NCI-H2196 (cell line): ENCODE measurements at regions not wholly inside any gene's neighbourhood (a gene's known extent, or its start where the extent isn't known, plus 50 kb on each side); places are given as distances from the start of the nearest gene placed in this dataset.
"Not testable (repeated sequence)": the region's sequence is repeated elsewhere in the genome, so short reads cannot be mapped to it uniquely, and the experiment has no call there.

Experiments
- DNase-seq: peaks from one replicate; lab custom pipeline; 2025; ENCODE audit not compliant: unreplicated experiment; lab: John Stamatoyannopoulos, UW

DNA sequence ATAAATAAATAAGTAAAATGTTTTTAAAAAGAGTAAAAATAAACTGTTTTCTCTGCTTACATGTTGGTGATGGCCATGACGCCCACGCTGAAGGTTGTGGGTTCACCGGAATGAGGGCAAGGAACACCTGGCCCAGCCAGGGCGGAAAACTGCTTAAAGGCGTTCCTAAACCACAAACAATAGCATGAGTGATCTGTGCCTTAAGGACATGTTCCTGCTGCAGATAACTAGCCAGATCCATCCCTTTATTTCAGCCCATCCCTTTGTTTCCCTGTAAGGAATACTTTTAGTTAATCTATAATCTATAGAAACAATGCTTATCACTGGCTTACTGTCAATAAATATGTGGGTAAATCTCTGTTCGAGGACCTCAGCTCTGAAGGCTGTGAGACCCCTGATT lies 63.3 kb upstream of the CEP78 start:
- not testable (repeated sequence) for DNase-seq

- DNase-seq, result no peak
These were observed 64.2 kb upstream of the CEP78 start for GRCh38 chr9:78171651-78172050.

DNA sequence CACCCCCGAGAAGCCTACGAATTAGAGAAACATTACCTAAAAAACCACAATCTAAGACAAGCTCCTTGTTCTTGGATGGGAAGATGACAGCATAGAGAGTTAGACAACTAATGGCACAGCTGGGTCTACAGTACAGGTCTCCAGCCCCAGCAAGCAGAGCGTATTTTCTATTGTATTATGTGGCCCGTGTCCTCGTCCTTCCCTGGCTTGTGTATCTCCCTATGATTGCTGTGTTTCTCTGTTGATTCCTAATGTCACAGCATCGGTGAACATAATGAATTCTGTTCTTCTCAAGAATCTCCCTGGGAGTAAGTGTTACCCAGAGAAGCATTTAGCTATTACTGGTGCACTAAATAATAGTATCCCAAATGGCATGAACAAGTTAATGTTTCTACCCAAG lies 66.8 kb upstream of the CEP78 start:
- no peak for DNase-seq

- DNase-seq, result peak; percentile 63
These were observed 68.5 kb upstream of the CEP78 start for GRCh38 chr9:78167356-78167755.

DNA sequence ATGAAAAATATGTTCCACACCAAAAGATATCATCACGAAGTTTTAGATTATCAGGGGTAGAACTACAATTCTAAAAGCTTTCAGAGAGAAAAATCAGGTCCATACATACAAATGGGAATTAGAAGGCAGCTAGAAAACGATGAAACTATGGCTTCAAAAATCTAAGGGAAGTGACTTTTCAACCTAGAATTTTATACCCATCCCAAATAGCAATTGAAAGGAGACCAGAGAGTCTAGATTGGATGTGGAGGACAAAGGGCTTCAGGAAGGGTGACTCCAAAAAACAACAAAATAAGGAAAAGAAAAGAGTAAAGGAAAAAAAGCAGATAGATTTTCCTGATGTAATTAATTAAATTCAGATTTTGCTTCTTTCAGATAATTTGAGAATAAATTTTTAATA lies 72.0 kb upstream of the CEP78 start:
- no peak for DNase-seq

DNA sequence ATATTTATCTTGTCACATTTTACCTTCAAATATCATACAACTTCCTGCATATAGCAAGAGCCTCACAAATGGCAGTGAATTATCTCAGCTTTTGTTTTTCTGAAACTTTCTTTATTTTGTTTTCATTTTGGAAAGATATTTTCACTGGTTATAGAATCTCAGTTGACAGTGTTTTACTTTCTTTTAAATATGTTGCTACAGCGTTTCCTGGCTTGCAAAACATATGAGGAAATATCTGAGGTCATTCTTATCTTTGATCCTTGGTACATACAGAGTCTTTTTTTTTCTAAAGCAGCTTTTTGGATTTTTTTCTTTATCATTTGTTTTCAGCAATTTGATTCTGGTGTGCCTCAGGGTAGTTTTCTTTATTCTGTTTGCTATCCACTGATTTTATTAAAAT lies 77.6 kb upstream of the CEP78 start:
- DNase-seq, result no peak

DNA sequence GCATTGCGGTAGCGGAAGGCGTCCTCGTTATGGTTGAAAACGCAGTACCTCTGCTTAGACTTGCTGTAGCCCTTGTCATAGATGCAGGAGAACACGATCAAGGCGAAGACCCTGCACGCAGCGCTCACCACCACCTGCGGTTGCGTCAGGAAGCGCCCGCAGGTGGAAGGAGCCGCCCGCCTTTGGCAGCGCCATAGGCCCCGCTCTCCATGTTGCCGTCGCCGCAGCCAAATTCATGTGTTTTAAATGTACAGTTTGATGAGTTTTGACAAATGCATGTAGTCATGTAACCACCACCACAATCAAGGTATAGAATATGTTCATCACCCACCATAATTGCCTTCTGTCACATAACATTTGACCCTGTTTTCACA lies 84.9 kb upstream of the CEP78 start:
- no peak for DNase-seq

DNA sequence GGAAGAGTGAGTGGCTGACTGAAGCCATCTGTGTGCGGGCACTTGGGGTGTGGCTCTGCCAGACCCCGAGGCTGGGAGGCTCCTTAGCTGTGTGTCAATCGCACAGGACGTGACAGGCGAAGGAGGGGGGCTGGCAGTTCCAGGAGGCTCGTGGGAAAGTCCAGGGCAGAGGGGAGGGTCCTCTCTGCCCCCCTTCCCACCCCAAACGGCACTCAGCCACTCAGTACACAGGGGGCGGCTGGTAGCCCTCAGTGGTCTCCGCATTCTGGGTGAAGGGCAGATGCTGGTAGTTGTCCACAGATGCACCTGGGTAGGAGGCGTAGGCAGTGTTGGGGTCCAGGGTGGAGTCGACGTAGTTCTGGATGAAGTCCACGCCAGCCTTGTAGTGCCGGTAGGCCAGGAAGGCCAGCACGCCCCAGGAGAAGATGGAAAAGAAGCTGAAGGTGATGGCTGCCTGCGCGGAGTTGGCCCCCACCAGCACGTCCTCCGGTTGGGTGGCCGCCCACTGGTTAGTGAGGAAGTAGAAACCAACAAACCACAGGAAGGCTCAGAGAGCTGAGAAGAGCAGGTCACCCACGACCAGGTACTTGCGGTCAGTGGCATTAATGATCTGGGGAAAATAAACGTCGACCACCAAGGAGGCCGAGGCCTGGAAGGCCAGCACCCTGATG lies 85.4 kb upstream of the CEP78 start:
- no peak for DNase-seq

DNA sequence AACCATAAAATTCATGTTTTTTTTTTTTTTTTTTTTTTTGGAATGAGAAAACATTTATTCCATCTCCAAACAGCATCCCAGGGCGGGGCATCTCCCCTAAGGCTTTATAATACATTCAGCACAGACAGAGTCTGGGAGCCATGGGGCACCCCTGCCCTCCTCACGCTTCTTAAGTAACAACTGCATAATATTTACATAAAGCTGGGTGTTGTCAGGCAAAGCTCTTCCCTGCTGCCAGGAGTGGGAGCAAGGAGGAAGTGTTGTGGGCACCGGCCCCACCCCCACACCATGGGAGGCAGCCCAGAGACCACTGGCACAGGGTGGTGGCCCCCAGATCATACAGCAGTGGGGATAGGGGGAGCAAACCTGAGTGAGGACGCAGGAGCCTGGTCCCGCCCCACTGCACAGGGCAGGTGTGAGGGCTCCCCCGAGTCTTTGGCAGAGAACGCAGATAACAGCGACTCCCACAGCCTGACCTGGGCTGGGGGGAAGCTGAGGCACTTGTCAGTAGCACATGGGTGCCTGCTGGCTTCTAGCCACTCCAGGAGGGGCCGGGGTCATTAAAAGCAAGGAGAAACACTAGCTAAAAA lies 86.1 kb upstream of the CEP78 start:
- no peak for DNase-seq

DNA sequence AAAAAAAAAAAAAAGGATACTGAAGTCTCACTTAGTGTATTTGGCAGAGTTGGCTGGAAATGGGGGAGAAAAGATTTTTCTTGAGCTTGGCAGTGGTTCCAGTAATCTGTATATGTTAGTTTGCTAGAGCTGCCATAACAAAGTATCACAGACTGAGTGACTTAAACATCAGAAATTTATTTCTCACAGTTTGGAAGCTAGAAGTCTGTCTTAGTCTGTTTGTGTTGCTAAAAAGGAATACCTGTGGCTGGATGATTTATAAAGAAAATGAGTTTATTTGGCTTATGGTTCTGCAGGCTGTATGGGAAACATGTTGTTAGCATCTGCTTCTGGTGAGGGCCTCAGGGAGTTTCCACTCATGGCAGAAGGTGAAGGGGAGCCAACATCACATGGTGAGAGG lies 89.6 kb upstream of the CEP78 start:
- DNase-seq, result no peak

DNA sequence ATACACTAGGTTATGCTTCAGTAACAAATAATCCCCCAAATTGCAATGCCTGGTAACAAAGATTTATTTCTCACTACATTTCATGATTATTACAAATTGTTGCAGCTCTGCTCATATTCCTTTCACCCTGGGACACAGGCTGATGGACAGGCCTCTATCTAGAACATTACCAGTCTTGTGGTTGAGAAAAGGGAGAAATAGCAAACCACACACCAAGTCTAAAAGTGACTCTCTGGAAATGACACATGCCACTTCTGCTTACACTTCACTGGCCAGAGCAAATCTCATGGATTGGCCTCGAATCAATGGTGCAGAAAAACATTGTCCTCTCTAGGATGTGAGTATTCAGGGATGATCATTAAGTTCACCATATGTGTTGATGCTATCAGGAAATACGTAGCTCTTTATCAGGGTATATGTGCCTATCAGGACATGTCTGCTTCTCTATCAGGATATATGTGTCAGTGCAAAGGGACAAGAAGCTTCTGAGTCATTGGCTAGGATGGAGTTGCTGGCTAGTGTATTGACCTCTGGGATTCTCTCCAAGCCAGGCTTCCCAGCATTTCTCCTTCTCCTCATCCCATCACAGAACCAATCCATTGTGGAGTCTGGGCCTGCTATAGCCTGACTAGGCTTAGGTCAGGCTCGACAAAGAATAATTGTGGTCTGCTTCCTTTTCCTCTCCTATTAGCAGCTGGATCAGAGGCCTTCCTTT lies 91.1 kb upstream of the CEP78 start:
- no peak for DNase-seq

- no peak for DNase-seq
These were observed 91.9 kb upstream of the CEP78 start for GRCh38 chr9:78144008-78144381.

DNA sequence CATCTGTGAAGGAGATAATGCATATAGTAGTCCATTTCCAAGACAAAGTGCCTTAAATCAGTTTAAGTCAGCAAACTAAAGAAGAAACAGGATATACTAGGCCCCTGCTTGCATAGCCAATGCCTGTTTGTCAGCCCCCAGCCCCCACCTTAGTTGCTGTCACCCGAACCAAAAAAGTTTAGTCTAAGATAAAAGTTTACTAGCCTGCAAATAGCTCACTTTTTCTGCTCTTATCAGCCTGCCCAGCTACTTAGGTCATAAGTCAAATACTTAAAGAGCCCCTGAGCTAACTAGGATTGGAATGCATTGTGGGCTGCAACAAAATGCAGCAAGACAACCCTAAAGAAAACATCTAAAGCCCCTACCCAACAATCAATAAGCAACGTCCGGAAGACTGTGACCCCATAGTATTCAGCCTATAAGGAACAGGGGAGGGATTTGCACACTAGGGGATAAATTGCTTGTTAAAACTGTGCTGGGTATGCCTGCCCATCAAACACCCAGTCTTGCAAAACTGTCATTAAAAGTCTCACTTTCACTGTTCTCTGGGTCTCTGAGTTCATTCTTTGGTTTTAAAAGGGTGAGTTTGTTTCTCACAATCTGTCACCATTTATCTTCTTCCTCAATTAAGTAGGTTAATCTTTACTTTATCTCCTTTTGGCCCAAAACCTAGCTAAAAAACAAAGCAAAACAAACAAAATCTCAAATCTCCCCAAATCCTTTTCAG lies 92.4 kb upstream of the CEP78 start:
- DNase-seq, result no peak

DNA sequence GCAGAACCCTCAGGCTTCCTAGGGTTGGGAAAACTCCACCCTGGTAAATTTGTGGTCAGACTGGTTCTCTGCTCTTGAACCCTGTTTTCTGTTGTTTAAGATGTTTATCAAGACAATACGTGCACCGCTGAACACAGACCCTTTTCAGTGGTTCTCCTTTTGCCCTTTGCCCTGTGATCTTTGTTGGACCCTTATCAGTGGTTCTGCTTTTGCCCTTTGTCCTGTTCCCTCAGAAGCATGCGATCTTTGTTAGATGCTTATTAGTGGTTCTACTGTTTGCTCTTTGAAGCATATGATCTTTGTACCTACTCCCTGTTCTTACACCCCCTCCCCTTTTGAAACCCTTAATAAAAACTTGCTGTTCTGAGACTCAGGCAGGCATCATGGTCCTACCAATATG lies 93.6 kb upstream of the CEP78 start:
- DNase-seq, result not testable (repeated sequence)

- no peak for DNase-seq
These were observed 102.1 kb upstream of the CEP78 start for GRCh38 chr9:78133751-78134150.

- no peak for DNase-seq
These were observed 101.1 kb upstream of the GNAQ start for GRCh38 chr9:78132701-78133058.

DNA sequence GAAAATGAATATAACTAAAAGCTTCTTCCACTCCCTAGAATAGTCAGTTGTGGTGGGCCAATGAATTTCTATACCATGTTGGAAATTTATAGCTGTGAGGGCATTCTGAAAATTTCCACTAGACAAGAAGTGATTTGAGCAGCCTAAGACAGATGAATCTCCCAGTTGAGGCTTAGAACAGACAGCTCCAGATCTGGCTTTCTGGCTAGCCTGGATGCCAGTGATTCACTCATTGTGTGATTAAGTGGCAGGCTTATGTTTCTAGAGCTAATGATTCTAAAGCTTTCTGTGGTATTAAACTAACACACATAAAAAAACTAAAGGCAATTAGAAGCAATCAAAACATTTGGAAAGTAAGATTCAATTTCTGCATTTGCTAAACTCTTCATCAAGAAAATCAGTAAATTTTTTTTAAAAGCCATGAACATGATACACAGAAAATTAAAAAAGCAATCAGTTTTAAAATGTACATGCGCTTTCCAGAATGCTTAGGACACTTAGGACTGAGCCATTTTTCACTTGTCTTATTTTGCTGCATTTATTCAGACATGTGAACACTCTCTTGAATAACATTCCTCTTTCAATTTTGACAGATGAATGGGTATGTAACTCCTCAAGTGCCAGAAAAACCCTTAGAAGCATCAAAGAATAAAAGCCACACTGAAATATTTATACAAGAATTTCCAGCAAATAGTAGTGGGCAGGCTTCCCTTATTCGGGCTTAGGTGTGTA lies 100.5 kb upstream of the GNAQ start:
- DNase-seq, result no peak

GRCh38 chr9:78130853-78131252 lies 99.2 kb upstream of the GNAQ start:
- DNase-seq, result no peak

GRCh38 chr9:78130004-78130403 lies 98.4 kb upstream of the GNAQ start:
- peak; percentile 17 for DNase-seq

GRCh38 chr9:78127279-78128225 lies 95.9 kb upstream of the GNAQ start:
- no peak for DNase-seq
